Activated T-cell treated with anti-CD3 and anti-CD28 coated beads, Interleukin-2, amount 50 U/mL, for 24 hours (primary cell): ENCODE measurements at regions not wholly inside any gene's neighbourhood (a gene's known extent, or its start where the extent isn't known, plus 50 kb on each side); places are given as distances from the start of the nearest gene placed in this dataset.

Source experiments
- DNase-seq: peaks from one replicate; pipeline ENCODE4 v3.0.0-alpha.2; 2020
- H3K27ac Mint-ChIP-seq: 2 replicates; pipeline ENCODE4 v1.8.0; 2020; ENCODE audit warnings: mild to moderate bottlenecking, mixed read lengths
- H3K27me3 Mint-ChIP-seq: 2 replicates; pipeline ENCODE4 v1.8.0; 2020; ENCODE audit warnings: mixed read lengths
- H3K36me3 Mint-ChIP-seq: 2 replicates; pipeline ENCODE4 v1.8.0; 2020; ENCODE audit warnings: low read depth, mixed read lengths
- H3K4me1 Mint-ChIP-seq: 2 replicates; pipeline ENCODE4 v1.8.0; 2020; ENCODE audit warnings: low read depth, mixed read lengths
- H3K4me3 Mint-ChIP-seq: 2 replicates; pipeline ENCODE4 v1.8.0; 2020; ENCODE audit warnings: mild to moderate bottlenecking, moderate library complexity, mixed read lengths
- H3K9me3 Mint-ChIP-seq: 2 replicates; pipeline ENCODE4 v1.8.0; 2020; ENCODE audit warnings: mixed read lengths

DNA sequence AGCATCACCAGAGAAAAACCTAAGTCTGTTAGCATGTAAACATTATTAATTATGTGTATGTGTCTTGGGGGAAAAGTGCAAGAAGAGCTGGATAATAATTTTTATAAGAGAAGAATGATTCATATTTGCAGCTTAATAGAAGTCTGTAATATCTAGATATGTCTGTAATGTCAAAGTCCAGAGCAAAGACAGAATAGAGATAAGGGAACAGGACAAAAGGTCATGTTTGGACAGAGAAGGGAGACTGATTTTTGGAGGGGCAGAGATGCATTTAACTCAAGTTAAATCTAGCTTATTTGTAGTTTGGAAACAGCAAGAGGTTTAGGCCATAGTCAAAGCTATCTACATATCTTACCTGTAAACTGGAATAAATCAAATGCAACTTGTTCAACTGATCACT is 61.2 kb downstream of the MAGED1 start:
- H3K27ac Mint-ChIP-seq: no peak overlapping the region
- no peak overlapping the region for H3K4me3 Mint-ChIP-seq
- no peaks in the 10 kb centered on the region for H3K36me3 Mint-ChIP-seq
- DNase-seq: no peak
- peaks cover 1% of the 10 kb centered on the region for H3K4me1 Mint-ChIP-seq
- H3K9me3 Mint-ChIP-seq: no peaks in the 10 kb centered on the region
- H3K27me3 Mint-ChIP-seq: peaks cover 49% of the 10 kb centered on the region

DNA sequence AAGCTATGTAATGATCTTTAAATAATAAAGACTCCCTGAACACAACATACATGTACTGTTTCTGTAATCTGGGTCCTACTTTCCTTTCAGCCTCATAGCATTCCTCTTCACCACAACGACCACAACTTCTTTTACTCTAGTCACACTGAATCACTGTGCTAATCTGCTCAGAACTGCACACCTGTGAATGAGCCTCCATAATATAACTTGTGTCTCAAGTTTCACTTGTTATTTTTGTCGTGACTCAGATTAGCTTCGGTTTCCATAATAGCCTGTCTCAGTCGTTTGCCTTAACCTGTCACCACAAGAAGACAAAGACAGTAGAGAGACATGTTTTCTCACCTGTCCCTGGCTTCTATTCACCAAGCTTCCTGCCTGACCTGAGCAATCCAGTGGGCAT is 61.8 kb downstream of the MAGED1 start:
- H3K27ac Mint-ChIP-seq: no peak overlapping the region
- H3K9me3 Mint-ChIP-seq: no peaks in the 10 kb centered on the region
- H3K4me1 Mint-ChIP-seq: peaks cover 1% of the 10 kb centered on the region
- peaks cover 47% of the 10 kb centered on the region for H3K27me3 Mint-ChIP-seq
- DNase-seq: no peak
- no peaks in the 10 kb centered on the region for H3K36me3 Mint-ChIP-seq
- H3K4me3 Mint-ChIP-seq: no peak overlapping the region

DNA sequence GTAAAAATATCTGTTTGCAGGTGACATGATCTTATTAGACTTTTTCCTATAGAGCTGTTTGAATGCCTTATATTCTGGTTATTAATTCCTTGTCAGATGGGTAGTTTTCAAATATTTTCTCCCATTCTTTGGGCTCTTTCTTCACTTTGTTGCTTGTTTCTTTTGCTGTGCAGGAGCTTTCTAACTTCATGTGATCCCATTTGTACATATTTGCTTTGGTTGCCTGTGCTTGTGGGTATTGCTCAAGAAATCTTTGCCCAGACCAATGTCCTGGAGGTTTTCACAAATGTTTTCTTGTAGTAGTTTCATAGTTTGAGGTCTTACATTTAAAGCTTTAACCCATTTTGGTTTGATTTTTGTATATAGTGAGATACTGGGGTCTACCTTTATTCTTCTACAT is 63.0 kb downstream of the MAGED1 start:
- no peak overlapping the region for H3K4me3 Mint-ChIP-seq

GRCh38 chrX:51975360-51975759 is 81.9 kb downstream of the MAGED1 start:
- no peak for DNase-seq
- Mint-ChIP-seq H3K27ac (no peak overlapping the region), H3K9me3 (no peaks in the 10 kb centered on the region), H3K36me3 (no peaks in the 10 kb centered on the region), H3K27me3 (peaks cover 64% of the 10 kb centered on the region), H3K4me3 (no peak overlapping the region), H3K4me1 (peaks cover 5% of the 10 kb centered on the region)

More for the DNA sequence above, 63.0 kb downstream of the MAGED1 start:
- Mint-ChIP-seq H3K9me3 (peaks cover 2% of the 10 kb centered on the region), H3K4me1 (peaks cover 1% of the 10 kb centered on the region), H3K27ac (no peak overlapping the region), H3K27me3 (peaks cover 44% of the 10 kb centered on the region), H3K36me3 (no peaks in the 10 kb centered on the region)
- no peak for DNase-seq

GRCh38 chrX:51975811-51976210 is 82.4 kb downstream of the MAGED1 start:
- Mint-ChIP-seq H3K27ac (no peak overlapping the region), H3K36me3 (no peaks in the 10 kb centered on the region), H3K9me3 (no peaks in the 10 kb centered on the region), H3K27me3 (peaks cover 60% of the 10 kb centered on the region), H3K4me1 (peaks cover 5% of the 10 kb centered on the region), H3K4me3 (no peak overlapping the region)
- DNase-seq: no peak

GRCh38 chrX:51976503-51976902 is 83.1 kb downstream of the MAGED1 start:
- no peak overlapping the region for H3K4me3 Mint-ChIP-seq
- no peak overlapping the region for H3K27ac Mint-ChIP-seq
- H3K9me3 Mint-ChIP-seq: no peaks in the 10 kb centered on the region
- H3K36me3 Mint-ChIP-seq: no peaks in the 10 kb centered on the region
- peaks cover 5% of the 10 kb centered on the region for H3K4me1 Mint-ChIP-seq
- no peak for DNase-seq
- peaks cover 58% of the 10 kb centered on the region for H3K27me3 Mint-ChIP-seq
